22Rv1 (cell line): ENCODE measurements at regions not wholly inside any gene's neighbourhood (a gene's known extent, or its start where the extent isn't known, plus 50 kb on each side); places are given as distances from the start of the nearest gene placed in this dataset.
"Not testable (repeated sequence)": the region's sequence is repeated elsewhere in the genome, so short reads cannot be mapped to it uniquely, and the experiment has no call there.

ENCODE experiments used
- H3K27ac ChIP-seq: fragments of 450-650 bp; 2 replicates; pipeline ENCODE4 v1.5.1; 2017
- CTCF ChIP-seq: fragments of 450-650 bp; IDR thresholded peaks from 2 replicates; pipeline ENCODE4 v1.5.1; 2017; ENCODE audit warnings: mild to moderate bottlenecking
- ZFX ChIP-seq: fragments of 450-650 bp; IDR thresholded peaks from 2 replicates; pipeline ENCODE4 v1.6.1; 2017; ENCODE audit warnings: antibody characterized with exemption, borderline replicate concordance

DNA sequence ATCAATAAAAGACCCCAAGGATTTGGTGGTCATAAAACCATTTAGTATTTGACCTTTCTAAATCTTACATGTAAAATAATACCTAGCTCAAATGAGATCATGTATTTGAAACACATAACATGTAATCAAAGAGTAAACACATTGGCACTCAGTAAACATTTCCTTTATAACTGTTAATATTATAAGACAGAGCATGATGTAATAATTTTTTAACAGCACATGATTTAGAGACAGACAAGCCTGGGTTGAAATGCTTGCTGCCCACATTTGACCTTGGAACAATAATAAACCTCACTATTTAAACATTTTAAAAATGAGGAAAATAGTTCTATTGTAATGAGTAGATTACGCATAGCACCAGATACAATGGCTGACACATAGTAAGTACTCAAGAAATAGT, 105.2 kb upstream of the GPR141 start:
- TF ChIP-seq ZFX, result no peak
- TF ChIP-seq CTCF, result no peak
- H3K27ac ChIP-seq, result no peak overlapping the region

- no peak for TF ChIP-seq ZFX
- no peak for TF ChIP-seq CTCF
- H3K27ac ChIP-seq, result no peak overlapping the region
Measured at GRCh38 chr7:37580376-37580775, 103.2 kb upstream of the GPR141 start.

DNA sequence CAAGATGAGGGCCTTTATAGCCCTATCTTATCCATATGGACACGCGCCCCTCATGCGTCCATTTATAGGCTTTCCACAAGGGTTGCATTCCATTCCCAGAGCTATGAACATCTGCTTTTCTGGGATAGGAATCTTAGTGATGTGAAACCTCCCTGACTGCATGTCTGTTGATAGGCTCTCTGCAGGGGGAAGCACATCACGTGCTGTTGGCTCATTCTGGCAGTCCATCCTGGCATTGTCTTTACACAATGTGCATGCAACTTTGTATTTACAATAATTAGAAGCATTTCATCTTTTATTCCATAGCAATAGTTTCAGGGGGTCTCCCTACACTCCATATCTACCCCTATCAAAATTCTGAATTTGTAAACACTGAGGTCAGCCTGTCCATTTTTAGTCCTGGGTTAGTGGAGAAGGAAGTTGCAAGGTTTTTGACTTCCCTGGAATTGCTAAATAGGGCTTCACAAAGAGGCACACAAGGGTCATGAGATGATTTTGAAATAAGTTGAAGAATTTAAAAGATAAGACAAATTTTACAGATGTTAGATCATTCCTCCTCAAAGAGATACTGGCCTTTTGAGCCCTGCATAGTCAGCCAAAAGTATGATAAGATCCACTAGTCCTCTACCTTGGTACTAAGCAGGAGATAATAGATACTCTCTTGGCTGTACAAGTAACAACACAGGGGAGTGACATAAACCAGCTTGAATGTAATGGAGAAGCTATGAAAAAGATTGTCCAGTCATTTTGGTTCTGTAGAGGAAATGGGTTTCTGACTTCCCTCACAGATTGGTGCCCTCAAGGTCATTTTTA, 98.7 kb upstream of the GPR141 start:
- H3K27ac ChIP-seq, result not testable (repeated sequence)

- no peak for TF ChIP-seq CTCF
- TF ChIP-seq ZFX, result no peak
- no peak overlapping the region for H3K27ac ChIP-seq
Measured at GRCh38 chr7:37590824-37591223, 92.7 kb upstream of the GPR141 start.

GRCh38 chr7:37592366-37592765, 91.2 kb upstream of the GPR141 start:
- H3K27ac ChIP-seq, result no peak overlapping the region
- TF ChIP-seq ZFX (no peak), CTCF (no peak)

GRCh38 chr7:37594602-37595001, 89.0 kb upstream of the GPR141 start:
- H3K27ac ChIP-seq, result no peak overlapping the region
- no peak for TF ChIP-seq CTCF

DNA sequence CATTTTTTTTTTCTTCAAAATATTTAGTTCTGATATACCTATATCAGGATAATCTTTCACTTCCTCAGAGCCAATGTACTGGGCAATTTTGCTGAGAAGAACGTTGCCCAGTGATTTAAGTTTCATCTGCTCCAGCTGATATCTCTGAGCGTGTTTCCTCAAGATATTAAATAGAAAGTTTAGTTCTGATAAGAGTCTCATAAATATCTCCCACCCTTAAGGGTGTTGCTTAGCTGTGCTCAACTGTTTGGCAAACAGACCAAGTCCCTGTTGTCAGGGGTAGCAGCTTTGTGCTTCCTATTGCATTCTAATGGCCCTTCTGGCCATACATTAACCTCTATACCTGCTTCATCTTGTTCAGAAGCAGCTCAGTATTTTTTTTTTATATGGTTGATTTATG, 84.7 kb upstream of the GPR141 start:
- TF ChIP-seq ZFX, result no peak
- TF ChIP-seq CTCF, result no peak
- H3K27ac ChIP-seq, result no peak overlapping the region

GRCh38 chr7:37601321-37601720, 82.2 kb upstream of the GPR141 start:
- TF ChIP-seq CTCF, result no peak
- no peak overlapping the region for H3K27ac ChIP-seq
